WTC11 (cell line): ENCODE measurements at regions not wholly inside any gene's neighbourhood (a gene's known extent, or its start where the extent isn't known, plus 50 kb on each side); places are given as distances from the start of the nearest gene placed in this dataset.

Source experiments
- ATAC-seq: fragments of 200-7000 bp; cut with Tn5 transposase; 2 replicates; pipeline ENCODE4 v1.10.0; 2021; ENCODE audit warnings: mild to moderate bottlenecking, moderate library complexity
- CTCF ChIA-PET: fragments of 300-600 bp; sonication (Branson Sonifier 250); formaldehyde crosslinking; loops from one replicate; lab custom pipeline; 2021; ENCODE audit warnings: antibody characterized with exemption; lab: Charles Lee
- POLR2A ChIA-PET: fragments of 350-600 bp; sonication (Branson Sonifier 250); formaldehyde crosslinking; loops from one replicate; lab custom pipeline; 2021; ENCODE audit warnings: antibody characterized with exemption; lab: Charles Lee
- DNase-seq: peaks from one replicate; pipeline ENCODE4 v3.0.0; 2021; ENCODE audit warnings: low spot score
- H3K27ac Mint-ChIP-seq: 2 replicates; pipeline ENCODE4 v1.8.0; 2021; ENCODE audit warnings: mixed read lengths
- H3K27me3 Mint-ChIP-seq: 2 replicates; pipeline ENCODE4 v1.8.0; 2021; ENCODE audit warnings: low read depth, mild to moderate bottlenecking, moderate library complexity, mixed read lengths
- H3K36me3 Mint-ChIP-seq: 2 replicates; pipeline ENCODE4 v1.8.0; 2021; ENCODE audit warnings: mixed read lengths
- H3K4me1 Mint-ChIP-seq: 2 replicates; pipeline ENCODE4 v1.8.0; 2022; ENCODE audit warnings: mixed read lengths
- H3K4me3 Mint-ChIP-seq: 2 replicates; pipeline ENCODE4 v1.8.0; 2021; ENCODE audit warnings: mild to moderate bottlenecking, moderate library complexity, mixed read lengths
- H3K9me3 Mint-ChIP-seq: 2 replicates; pipeline ENCODE4 v1.8.0; 2021; ENCODE audit warnings: mixed read lengths
- FOXK1 ChIP-seq: sonication (generic); formaldehyde crosslinking; IDR thresholded peaks from 2 replicates; pipeline ENCODE4 v1.8.0; 2022; ENCODE audit warnings: mild to moderate bottlenecking, moderate library complexity, missing genetic modification reagents
- GABPB1 ChIP-seq: sonication (generic); formaldehyde crosslinking; IDR thresholded peaks from 2 replicates; pipeline ENCODE4 v1.8.1; 2023; ENCODE audit warnings: mild to moderate bottlenecking, missing genetic modification reagents
- GTF2I ChIP-seq: fragments of 250-450 bp; sonication (Bioruptor Pico); conservative IDR thresholded peaks from 2 replicates; pipeline ENCODE4 v1.4.0; 2021; ENCODE audit warnings: mild to moderate bottlenecking
- MYBL2 ChIP-seq: sonication (generic); formaldehyde crosslinking; IDR thresholded peaks from 2 replicates; pipeline ENCODE4 v1.8.1; 2023; ENCODE audit warnings: mild to moderate bottlenecking, moderate library complexity, missing genetic modification reagents
- NR2C2 ChIP-seq: sonication (generic); formaldehyde crosslinking; IDR thresholded peaks from 2 replicates; pipeline ENCODE4 v1.8.0; 2022; ENCODE audit warnings: mild to moderate bottlenecking, missing genetic modification reagents
- SOX15 ChIP-seq: fragments of 250-450 bp; sonication (Bioruptor Pico); IDR thresholded peaks from 2 replicates; pipeline ENCODE4 v1.9.0; 2021; ENCODE audit warnings: mild to moderate bottlenecking
- SP1 ChIP-seq: sonication (generic); formaldehyde crosslinking; conservative IDR thresholded peaks from 2 replicates; pipeline ENCODE4 v1.8.1; 2022; ENCODE audit warnings: missing genetic modification reagents
- STAT6 ChIP-seq: sonication (generic); formaldehyde crosslinking; conservative IDR thresholded peaks from 2 replicates; pipeline ENCODE4 v1.8.1; 2023; ENCODE audit warnings: mild to moderate bottlenecking, low read depth, missing genetic modification reagents, moderate library complexity
- TEAD4 ChIP-seq: sonication (generic); formaldehyde crosslinking; IDR thresholded peaks from 2 replicates; pipeline ENCODE4 v1.8.0; 2022; ENCODE audit warnings: mild to moderate bottlenecking, missing genetic modification reagents
- ZBTB21 ChIP-seq: sonication (generic); formaldehyde crosslinking; IDR thresholded peaks from 2 replicates; pipeline ENCODE4 v1.8.1; 2023; ENCODE audit warnings: mild to moderate bottlenecking, missing genetic modification reagents, borderline replicate concordance
- ZNF317 ChIP-seq: sonication (generic); formaldehyde crosslinking; IDR thresholded peaks from 2 replicates; pipeline ENCODE4 v1.8.1; 2023; ENCODE audit warnings: low read depth, mild to moderate bottlenecking, moderate library complexity, missing genetic modification reagents, borderline replicate concordance
- ZNF396 ChIP-seq: fragments of 250-450 bp; sonication (Bioruptor Pico); IDR thresholded peaks from 2 replicates; pipeline ENCODE4 v1.8.0; 2021; ENCODE audit warnings: mild to moderate bottlenecking, moderate library complexity, borderline replicate concordance
- ZNF423 ChIP-seq: fragments of 250-450 bp; sonication (Bioruptor Pico); IDR thresholded peaks from 2 replicates; pipeline ENCODE4 v2.1.2; 2022; ENCODE audit warnings: mild to moderate bottlenecking, moderate library complexity
- TF ChIP-seq, protein P1 (sequence below): fragments of 250-450 bp; sonication (Bioruptor Pico); IDR thresholded peaks from 2 replicates; pipeline ENCODE4 v2.1.2; 2022; ENCODE audit warnings: mild to moderate bottlenecking, moderate library complexity
- TF ChIP-seq, protein P2 (sequence below): sonication (generic); formaldehyde crosslinking; IDR thresholded peaks from 2 replicates; pipeline ENCODE4 v1.8.1; 2023; ENCODE audit warnings: mild to moderate bottlenecking, missing genetic modification reagents, moderate library complexity
- TF ChIP-seq, protein P3 (sequence below): fragments of 250-450 bp; sonication (Bioruptor Pico); IDR thresholded peaks from 2 replicates; pipeline ENCODE4 v1.9.0; 2021; ENCODE audit warnings: mild to moderate bottlenecking

DNA sequence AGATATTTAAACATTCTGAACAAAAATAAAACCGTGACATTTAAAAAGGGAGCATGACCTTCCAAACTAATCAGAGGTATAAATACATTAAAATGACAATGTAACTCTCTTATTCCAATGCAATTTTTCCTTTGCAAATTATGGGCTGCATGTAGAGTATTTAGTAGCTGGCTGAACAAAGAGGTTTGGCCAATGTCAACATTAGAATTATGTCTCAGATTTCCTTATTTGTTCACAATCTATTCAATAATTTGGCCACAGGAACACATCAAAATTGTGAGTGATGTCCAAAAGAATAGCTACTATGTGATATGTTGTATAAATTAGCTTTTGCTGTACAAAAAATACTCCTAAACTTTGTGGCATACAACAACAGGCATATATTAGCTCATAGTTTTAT lies 580.0 kb upstream of the MARCKS start:
- ChIA-PET CTCF (no interaction called here), POLR2A (no interaction called here)
- Mint-ChIP-seq H3K4me1 (peaks cover 19% of the 10 kb centered on the region), H3K27ac (no peak overlapping the region), H3K36me3 (no peaks in the 10 kb centered on the region), H3K27me3 (no peaks in the 10 kb centered on the region), H3K9me3 (no peaks in the 10 kb centered on the region; the same call in 1 of the 2 replicates), H3K4me3 (no peak overlapping the region)
- ATAC-seq (no peak), DNase-seq (no peak)
- no peak for TF ChIP-seq SP1 (CRISPR knock-in tag)
- TF ChIP-seq ZBTB21 (CRISPR knock-in tag) = no peak
- TF ChIP-seq NR2C2 (CRISPR knock-in tag) = no peak
- TF ChIP-seq SOX15 (CRISPR knock-in tag) = no peak
- TF ChIP-seq GABPB1 (CRISPR knock-in tag) = no peak
- TF ChIP-seq, protein P1, sequence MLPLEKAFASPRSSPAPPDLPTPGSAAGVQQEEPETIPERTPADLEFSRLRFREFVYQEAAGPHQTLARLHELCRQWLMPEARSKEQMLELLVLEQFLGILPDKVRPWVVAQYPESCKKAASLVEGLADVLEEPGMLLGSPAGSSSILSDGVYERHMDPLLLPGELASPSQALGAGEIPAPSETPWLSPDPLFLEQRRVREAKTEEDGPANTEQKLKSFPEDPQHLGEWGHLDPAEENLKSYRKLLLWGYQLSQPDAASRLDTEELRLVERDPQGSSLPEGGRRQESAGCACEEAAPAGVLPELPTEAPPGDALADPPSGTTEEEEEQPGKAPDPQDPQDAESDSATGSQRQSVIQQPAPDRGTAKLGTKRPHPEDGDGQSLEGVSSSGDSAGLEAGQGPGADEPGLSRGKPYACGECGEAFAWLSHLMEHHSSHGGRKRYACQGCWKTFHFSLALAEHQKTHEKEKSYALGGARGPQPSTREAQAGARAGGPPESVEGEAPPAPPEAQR = no peak
- TF ChIP-seq TEAD4 (CRISPR knock-in tag) = no peak
- TF ChIP-seq STAT6 (CRISPR knock-in tag) = no peak
- no peak for TF ChIP-seq ZNF396 (CRISPR knock-in tag)
- TF ChIP-seq, all 79 proteins: peak for 0

DNA sequence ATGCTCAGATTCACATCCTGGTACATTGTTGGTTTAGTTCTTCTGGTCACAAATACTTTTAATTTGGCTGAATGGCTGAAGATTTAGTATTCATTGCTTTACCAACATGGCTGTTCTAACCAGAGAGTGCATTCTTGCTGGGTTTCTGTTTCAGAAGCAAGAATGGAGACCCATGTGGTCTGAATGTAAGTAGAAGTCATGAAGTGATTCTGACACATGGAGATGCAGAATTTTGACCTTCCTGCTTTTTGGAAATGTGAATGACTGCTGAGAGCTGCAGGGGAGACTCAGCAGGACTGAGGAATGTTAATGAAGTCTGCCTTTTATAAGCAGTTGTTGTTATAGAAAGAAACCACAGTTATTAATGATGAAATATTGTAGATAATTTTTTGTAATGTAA lies 576.1 kb upstream of the MARCKS start:
- no peak overlapping the region for H3K4me3 Mint-ChIP-seq
- no peak for DNase-seq
- peak; percentile 67 for ATAC-seq

DNA sequence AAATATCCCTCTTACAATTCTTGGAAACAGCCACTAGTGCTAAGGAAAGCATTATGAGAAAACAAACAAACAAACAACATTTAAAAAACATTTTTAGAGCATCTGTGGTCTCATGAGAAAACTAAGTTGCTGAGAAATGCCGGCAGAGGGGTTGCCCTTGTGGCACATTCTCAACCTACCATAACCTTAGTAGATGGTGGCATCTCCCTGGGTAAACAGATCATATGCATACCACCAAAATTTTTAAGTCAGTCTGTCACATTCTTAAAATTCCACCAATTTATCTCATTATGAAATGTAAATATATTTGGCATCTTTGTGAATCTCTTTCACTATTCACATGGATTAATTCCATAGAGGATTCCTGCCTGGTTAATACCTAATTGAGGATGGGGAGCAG lies 575.7 kb upstream of the MARCKS start:
- peak; percentile 48; the same call in 1 of the 2 replicates for ATAC-seq
- no peak for TF ChIP-seq FOXK1 (CRISPR knock-in tag)
- Mint-ChIP-seq H3K4me1 (peaks cover 19% of the 10 kb centered on the region), H3K9me3 (peaks cover 19% of the 10 kb centered on the region), H3K27ac (peak overlapping the region; percentile 83; the same call in 1 of the 2 replicates), H3K4me3 (no peak overlapping the region), H3K36me3 (peaks cover 8% of the 10 kb centered on the region), H3K27me3 (no peaks in the 10 kb centered on the region)
- no peak for DNase-seq
- CTCF ChIA-PET = no interaction called here
- POLR2A ChIA-PET = no interaction called here

More for the DNA sequence above, 576.1 kb upstream of the MARCKS start:
- TF ChIP-seq, protein P2, sequence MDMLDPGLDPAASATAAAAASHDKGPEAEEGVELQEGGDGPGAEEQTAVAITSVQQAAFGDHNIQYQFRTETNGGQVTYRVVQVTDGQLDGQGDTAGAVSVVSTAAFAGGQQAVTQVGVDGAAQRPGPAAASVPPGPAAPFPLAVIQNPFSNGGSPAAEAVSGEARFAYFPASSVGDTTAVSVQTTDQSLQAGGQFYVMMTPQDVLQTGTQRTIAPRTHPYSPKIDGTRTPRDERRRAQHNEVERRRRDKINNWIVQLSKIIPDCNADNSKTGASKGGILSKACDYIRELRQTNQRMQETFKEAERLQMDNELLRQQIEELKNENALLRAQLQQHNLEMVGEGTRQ (CRISPR knock-in tag) = no peak
- TF ChIP-seq ZNF423 (CRISPR knock-in tag) (peak; percentile 59), GTF2I (CRISPR knock-in tag) (no peak), MYBL2 (no peak), ZNF317 (CRISPR knock-in tag) (no peak)
- ChIA-PET CTCF (no interaction called here), POLR2A (no interaction called here)
- Mint-ChIP-seq H3K27ac (peak overlapping the region; percentile 60), H3K36me3 (peaks cover 5% of the 10 kb centered on the region; the same call in 1 of the 2 replicates), H3K4me1 (peaks cover 19% of the 10 kb centered on the region), H3K9me3 (peaks cover 14% of the 10 kb centered on the region), H3K27me3 (no peaks in the 10 kb centered on the region)

GRCh38 chr6:113287396-113287795 lies 569.7 kb upstream of the MARCKS start:
- ATAC-seq (no peak), DNase-seq (no peak)
- Mint-ChIP-seq H3K27me3 (no peaks in the 10 kb centered on the region; the same call in 1 of the 2 replicates), H3K4me1 (peaks cover 11% of the 10 kb centered on the region), H3K27ac (no peak overlapping the region), H3K9me3 (peaks cover 29% of the 10 kb centered on the region), H3K36me3 (peaks cover 11% of the 10 kb centered on the region), H3K4me3 (no peak overlapping the region)
- ChIA-PET POLR2A (no interaction called here), CTCF (no interaction called here)
- TF ChIP-seq, protein P2 (CRISPR knock-in tag) = no peak
- TF ChIP-seq SP1 (CRISPR knock-in tag) (no peak), SOX15 (CRISPR knock-in tag) (no peak)
- TF ChIP-seq, protein P3, sequence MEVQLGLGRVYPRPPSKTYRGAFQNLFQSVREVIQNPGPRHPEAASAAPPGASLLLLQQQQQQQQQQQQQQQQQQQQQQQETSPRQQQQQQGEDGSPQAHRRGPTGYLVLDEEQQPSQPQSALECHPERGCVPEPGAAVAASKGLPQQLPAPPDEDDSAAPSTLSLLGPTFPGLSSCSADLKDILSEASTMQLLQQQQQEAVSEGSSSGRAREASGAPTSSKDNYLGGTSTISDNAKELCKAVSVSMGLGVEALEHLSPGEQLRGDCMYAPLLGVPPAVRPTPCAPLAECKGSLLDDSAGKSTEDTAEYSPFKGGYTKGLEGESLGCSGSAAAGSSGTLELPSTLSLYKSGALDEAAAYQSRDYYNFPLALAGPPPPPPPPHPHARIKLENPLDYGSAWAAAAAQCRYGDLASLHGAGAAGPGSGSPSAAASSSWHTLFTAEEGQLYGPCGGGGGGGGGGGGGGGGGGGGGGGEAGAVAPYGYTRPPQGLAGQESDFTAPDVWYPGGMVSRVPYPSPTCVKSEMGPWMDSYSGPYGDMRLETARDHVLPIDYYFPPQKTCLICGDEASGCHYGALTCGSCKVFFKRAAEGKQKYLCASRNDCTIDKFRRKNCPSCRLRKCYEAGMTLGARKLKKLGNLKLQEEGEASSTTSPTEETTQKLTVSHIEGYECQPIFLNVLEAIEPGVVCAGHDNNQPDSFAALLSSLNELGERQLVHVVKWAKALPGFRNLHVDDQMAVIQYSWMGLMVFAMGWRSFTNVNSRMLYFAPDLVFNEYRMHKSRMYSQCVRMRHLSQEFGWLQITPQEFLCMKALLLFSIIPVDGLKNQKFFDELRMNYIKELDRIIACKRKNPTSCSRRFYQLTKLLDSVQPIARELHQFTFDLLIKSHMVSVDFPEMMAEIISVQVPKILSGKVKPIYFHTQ = no peak
